MM.1S (cell line): ENCODE measurements at regions not wholly inside any gene's neighbourhood (a gene's known extent, or its start where the extent isn't known, plus 50 kb on each side); places are given as distances from the start of the nearest gene placed in this dataset.

Experiments
- DNase-seq: peaks from one replicate; pipeline ENCODE4 v3.0.0-alpha.2; 2015
- H2AFZ ChIP-seq: fragments of 300-600 bp; sonication (generic); 2 replicates; pipeline ENCODE4 v1.6.0; 2016; ENCODE audit warnings: antibody characterized with exemption, low read length
- H3F3A ChIP-seq: fragments of 300-600 bp; sonication (generic); 2 replicates; pipeline ENCODE4 v1.6.1; 2016; ENCODE audit warnings: mild to moderate bottlenecking, antibody characterized with exemption, low read length, moderate library complexity, mixed read lengths; ENCODE audit not compliant: insufficient read depth
- H3K27ac ChIP-seq: fragments of 300-600 bp; sonication (generic); 2 replicates; pipeline ENCODE4 v1.5.1; 2016; ENCODE audit warnings: mild to moderate bottlenecking, low read length
- H3K27me3 ChIP-seq: fragments of 300-600 bp; sonication (generic); replicated peaks from 2 replicates; pipeline ENCODE4 v1.6.0; 2016; ENCODE audit warnings: low read length; ENCODE audit not compliant: insufficient read depth
- H3K36me3 ChIP-seq: fragments of 300-600 bp; sonication (generic); replicated peaks from 2 replicates; pipeline ENCODE4 v1.6.1; 2016; ENCODE audit warnings: mild to moderate bottlenecking, low read length, mixed read lengths; ENCODE audit not compliant: insufficient read depth
- H3K4me1 ChIP-seq: fragments of 300-600 bp; sonication (generic); 2 replicates; pipeline ENCODE4 v1.6.1; 2016; ENCODE audit warnings: low read length, mixed read lengths
- H3K4me2 ChIP-seq: fragments of 300-600 bp; sonication (generic); 2 replicates; pipeline ENCODE4 v1.6.0; 2016; ENCODE audit warnings: low read depth, low read length
- H3K4me3 ChIP-seq: fragments of 300-600 bp; sonication (generic); 2 replicates; pipeline ENCODE4 v1.5.1; 2016; ENCODE audit warnings: low read length, mixed read lengths
- H3K79me2 ChIP-seq: fragments of 300-600 bp; sonication (generic); 2 replicates; pipeline ENCODE4 v1.6.1; 2016; ENCODE audit warnings: mixed run types, low read length, mixed read lengths
- H3K9ac ChIP-seq: fragments of 300-600 bp; sonication (generic); 2 replicates; pipeline ENCODE4 v1.6.1; 2016; ENCODE audit warnings: low read length, mixed read lengths
- H3K9me2 ChIP-seq: fragments of 300-600 bp; sonication (generic); replicated peaks from 2 replicates; pipeline ENCODE4 v1.6.1; 2016; ENCODE audit warnings: mild to moderate bottlenecking, low read length, mixed read lengths; ENCODE audit not compliant: insufficient read depth
- H3K9me3 ChIP-seq: fragments of 300-600 bp; sonication (generic); replicated peaks from 2 replicates; pipeline ENCODE4 v1.6.1; 2016; ENCODE audit warnings: mild to moderate bottlenecking, low read length, mixed read lengths; ENCODE audit not compliant: insufficient read depth
- H4K20me1 ChIP-seq: fragments of 300-600 bp; sonication (generic); 2 replicates; pipeline ENCODE4 v1.6.1; 2016; ENCODE audit warnings: mild to moderate bottlenecking, low read length, moderate library complexity, mixed read lengths; ENCODE audit not compliant: insufficient read depth
- EZH2 ChIP-seq: fragments of 300-600 bp; sonication (generic); optimal IDR thresholded peaks from 2 replicates; pipeline ENCODE3; 2017; ENCODE audit warnings: low read depth, mild to moderate bottlenecking, antibody characterized with exemption, low read length, mixed read lengths
- EZH2phosphoT487 ChIP-seq: fragments of 300-600 bp; sonication (generic); IDR thresholded peaks from 2 replicates; pipeline ENCODE4 v1.6.1; 2018; ENCODE audit warnings: antibody characterized with exemption, low read length
- TF ChIP-seq, protein P1 (sequence below): fragments of 300-600 bp; sonication (generic); IDR thresholded peaks from 2 replicates; pipeline ENCODE4 v1.5.1; 2016; ENCODE audit warnings: antibody characterized with exemption, low read length, mixed read lengths

GRCh38 chr10:81725851-81726250, 149.1 kb upstream of the NRG3 start:
- H3K79me2 ChIP-seq, result no peaks in the 10 kb centered on the region
- no peaks in the 10 kb centered on the region for H3K36me3 ChIP-seq
- TF ChIP-seq, protein P1, sequence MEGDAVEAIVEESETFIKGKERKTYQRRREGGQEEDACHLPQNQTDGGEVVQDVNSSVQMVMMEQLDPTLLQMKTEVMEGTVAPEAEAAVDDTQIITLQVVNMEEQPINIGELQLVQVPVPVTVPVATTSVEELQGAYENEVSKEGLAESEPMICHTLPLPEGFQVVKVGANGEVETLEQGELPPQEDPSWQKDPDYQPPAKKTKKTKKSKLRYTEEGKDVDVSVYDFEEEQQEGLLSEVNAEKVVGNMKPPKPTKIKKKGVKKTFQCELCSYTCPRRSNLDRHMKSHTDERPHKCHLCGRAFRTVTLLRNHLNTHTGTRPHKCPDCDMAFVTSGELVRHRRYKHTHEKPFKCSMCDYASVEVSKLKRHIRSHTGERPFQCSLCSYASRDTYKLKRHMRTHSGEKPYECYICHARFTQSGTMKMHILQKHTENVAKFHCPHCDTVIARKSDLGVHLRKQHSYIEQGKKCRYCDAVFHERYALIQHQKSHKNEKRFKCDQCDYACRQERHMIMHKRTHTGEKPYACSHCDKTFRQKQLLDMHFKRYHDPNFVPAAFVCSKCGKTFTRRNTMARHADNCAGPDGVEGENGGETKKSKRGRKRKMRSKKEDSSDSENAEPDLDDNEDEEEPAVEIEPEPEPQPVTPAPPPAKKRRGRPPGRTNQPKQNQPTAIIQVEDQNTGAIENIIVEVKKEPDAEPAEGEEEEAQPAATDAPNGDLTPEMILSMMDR, result no peak
- no peak for TF ChIP-seq EZH2
- no peak for TF ChIP-seq EZH2phosphoT487

DNA sequence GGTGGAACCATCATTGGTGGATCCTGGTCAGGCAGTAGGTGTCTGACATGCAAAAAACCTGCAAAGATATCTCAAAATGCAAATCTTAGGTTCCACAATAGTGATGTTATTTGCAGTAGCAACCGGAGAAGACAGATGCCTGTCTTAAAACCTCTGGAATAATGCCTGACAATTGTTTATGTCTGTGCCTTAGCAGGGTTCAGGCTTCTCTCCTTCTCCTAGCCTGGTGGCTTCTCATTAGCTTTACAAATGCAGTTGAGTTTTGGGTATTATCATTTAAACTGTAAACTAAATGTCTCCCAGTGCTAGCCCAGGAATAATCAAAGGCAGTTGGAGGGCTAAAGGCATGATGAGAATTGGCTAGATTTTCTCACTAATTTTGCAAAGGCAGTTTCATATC, 146.3 kb upstream of the NRG3 start:
- Histone ChIP-seq H3F3A (peaks cover 11% of the 10 kb centered on the region), H3K4me2 (no peak overlapping the region), H3K9me3 (no peaks in the 10 kb centered on the region), H3K9ac (no peak overlapping the region), H4K20me1 (no peaks in the 10 kb centered on the region), H3K4me3 (no peak overlapping the region), H3K36me3 (no peaks in the 10 kb centered on the region), H2AFZ (no peak overlapping the region), H3K79me2 (no peaks in the 10 kb centered on the region), H3K9me2 (no peaks in the 10 kb centered on the region), H3K4me1 (peaks cover 20% of the 10 kb centered on the region), H3K27ac (no peak overlapping the region), H3K27me3 (no peaks in the 10 kb centered on the region)
- no peak for DNase-seq
- TF ChIP-seq, protein P1, result no peak
- no peak for TF ChIP-seq EZH2
- no peak for TF ChIP-seq EZH2phosphoT487

More at GRCh38 chr10:81725851-81726250, 149.1 kb upstream of the NRG3 start:
- Histone ChIP-seq H2AFZ (no peak overlapping the region), H3K4me3 (no peak overlapping the region), H3K27me3 (no peaks in the 10 kb centered on the region), H3K4me2 (no peak overlapping the region), H3K9ac (no peak overlapping the region), H3K27ac (no peak overlapping the region), H3F3A (peaks cover 12% of the 10 kb centered on the region), H4K20me1 (no peaks in the 10 kb centered on the region), H3K9me2 (no peaks in the 10 kb centered on the region), H3K9me3 (no peaks in the 10 kb centered on the region), H3K4me1 (peaks cover 20% of the 10 kb centered on the region)
- DNase-seq, result no peak

GRCh38 chr10:81730891-81731290, 144.1 kb upstream of the NRG3 start:
- Histone ChIP-seq H3K79me2 (no peaks in the 10 kb centered on the region), H3K27ac (no peak overlapping the region), H2AFZ (no peak overlapping the region), H3K4me2 (no peak overlapping the region), H3K36me3 (no peaks in the 10 kb centered on the region), H3K9me3 (no peaks in the 10 kb centered on the region), H3K4me1 (0 out of 2 replicates have a peak, but pooled peaks cover 4% of the 10 kb centered on the region), H3K9ac (no peak overlapping the region), H3K4me3 (no peak overlapping the region), H3F3A (no peaks in the 10 kb centered on the region), H3K27me3 (no peaks in the 10 kb centered on the region), H4K20me1 (no peaks in the 10 kb centered on the region), H3K9me2 (no peaks in the 10 kb centered on the region)
- TF ChIP-seq EZH2, result no peak
- no peak for TF ChIP-seq EZH2phosphoT487
- TF ChIP-seq, protein P1, result no peak
- no peak for DNase-seq
